Stimulated activated naive CD4-positive, alpha-beta T cell (primary cell): ENCODE measurements at regions not wholly inside any gene's neighbourhood (a gene's known extent, or its start where the extent isn't known, plus 50 kb on each side); places are given as distances from the start of the nearest gene placed in this dataset.
A peak's percentile ranks its signal among the peaks of the same experiment; 100 is the strongest.
"Not testable (repeated sequence)": the region's sequence is repeated elsewhere in the genome, so short reads cannot be mapped to it uniquely, and the experiment has no call there.

Experiments used
- DNase-seq, 6 experiments: peaks; one replicate each; lab custom pipeline; 2025; lab: John Stamatoyannopoulos, UW

GRCh38 chr4:151561551-151562256 is 152.7 kb downstream of the FHIP1A start:
- DNase-seq, result no peak

- DNase-seq, result peak in 2 of 6 experiments; percentile 9 to 31
These were observed 154.2 kb downstream of the FHIP1A start for GRCh38 chr4:151563194-151563593.

- DNase-seq, result no peak
These were observed 155.3 kb downstream of the FHIP1A start for GRCh38 chr4:151564321-151564720.

DNA sequence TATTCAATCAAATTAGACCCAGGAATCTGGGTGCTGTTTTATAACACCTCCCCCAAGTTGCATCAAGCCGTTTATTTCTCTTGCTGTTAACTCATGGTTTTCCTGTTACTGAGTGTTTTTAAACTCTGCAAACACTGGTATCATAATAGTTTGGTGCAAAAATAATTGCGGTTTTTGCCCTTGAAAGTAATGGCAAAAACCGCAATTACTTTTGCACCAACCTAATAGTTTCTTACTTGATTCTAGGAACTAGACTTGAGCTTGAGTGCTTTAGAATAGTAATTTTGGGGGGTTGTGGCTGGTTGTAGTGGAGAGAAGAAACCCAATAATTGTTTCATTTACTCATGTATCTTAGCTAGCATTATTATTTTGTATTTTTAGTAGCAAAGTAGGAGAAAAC is 156.6 kb downstream of the FHIP1A start:
- DNase-seq, result no peak

GRCh38 chr4:151566053-151566452 is 157.1 kb downstream of the FHIP1A start:
- DNase-seq, result no peak

DNA sequence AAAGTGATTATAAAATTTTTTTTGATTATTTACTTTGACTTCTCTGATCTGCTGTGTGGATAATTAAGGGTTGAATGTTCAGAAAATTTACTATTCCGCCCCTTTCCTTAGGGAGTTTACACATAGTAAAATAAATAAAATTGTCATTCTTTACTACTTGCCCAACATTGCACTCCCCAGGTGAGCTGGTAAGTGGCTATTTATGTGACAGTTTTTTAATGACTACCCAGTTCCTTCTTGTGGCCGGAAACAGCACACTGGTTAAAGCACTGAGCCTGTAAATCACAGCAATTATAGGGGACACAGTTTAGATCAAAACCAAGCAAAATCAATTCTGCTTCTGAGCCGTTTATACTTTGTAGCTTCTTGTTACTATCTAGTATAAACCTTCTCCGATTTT is 158.1 kb downstream of the FHIP1A start:
- DNase-seq, result no peak

GRCh38 chr4:151568966-151569365 is 160.0 kb downstream of the FHIP1A start:
- no peak for DNase-seq

DNA sequence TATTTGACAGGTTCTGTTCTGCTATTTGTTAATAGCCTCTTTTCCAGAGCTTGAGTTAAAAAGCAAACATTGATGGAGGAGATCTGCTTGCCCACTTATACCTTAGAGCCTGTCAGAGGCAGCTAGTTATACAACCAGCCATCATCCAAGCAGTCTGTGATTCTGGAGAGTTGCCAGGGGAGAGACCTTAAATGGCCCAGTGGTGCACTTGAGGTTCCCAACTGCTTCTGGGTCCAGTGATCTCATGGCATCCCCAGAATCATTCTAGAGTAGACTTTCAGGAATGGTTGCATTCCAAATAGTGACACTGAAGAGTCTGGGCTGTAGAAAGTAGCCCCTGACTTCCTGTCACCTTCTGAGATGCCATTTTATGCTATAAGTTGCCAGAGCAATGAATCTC is 160.7 kb downstream of the FHIP1A start:
- no peak for DNase-seq

DNA sequence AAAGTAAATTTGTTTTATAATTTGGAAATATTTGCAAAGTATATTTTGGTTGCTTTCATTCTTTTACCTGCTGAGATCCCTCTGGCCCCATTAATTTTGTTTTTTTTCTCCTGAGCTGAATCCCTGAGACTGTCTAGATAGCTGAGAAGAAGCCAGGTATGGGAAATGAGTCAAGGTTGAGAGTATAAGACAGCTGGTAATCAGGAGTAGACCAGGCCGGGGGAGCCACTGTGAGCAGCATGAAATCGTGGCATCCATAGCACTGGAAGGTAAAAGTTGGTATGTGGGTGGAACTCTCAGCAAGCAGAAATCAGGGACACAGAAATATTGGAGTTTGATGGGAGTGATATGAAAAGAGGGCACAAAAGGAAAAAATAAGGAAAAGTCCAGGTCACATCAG is 164.5 kb downstream of the FHIP1A start:
- no peak for DNase-seq

- DNase-seq, result no peak
These were observed 165.0 kb downstream of the FHIP1A start for GRCh38 chr4:151573945-151574344.

DNA sequence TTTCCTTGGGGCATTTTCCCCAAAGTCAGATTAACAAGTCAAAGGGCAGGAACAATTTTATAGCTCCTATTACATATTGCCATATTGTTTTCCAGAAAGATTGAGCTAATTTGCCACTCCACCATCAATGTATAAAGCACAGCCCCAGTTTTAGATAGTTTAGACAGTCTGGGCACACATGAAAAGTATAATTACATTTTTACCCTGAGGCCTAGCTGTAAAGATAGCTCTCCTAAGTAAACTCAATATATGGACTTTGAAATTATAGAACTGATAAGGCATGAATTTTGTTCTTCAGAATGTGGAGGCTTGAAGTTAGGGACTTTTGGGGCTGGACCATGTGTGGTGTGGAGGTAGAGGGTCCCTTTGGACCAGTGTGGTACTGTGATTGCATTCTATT is 166.0 kb downstream of the FHIP1A start:
- DNase-seq, result no peak

DNA sequence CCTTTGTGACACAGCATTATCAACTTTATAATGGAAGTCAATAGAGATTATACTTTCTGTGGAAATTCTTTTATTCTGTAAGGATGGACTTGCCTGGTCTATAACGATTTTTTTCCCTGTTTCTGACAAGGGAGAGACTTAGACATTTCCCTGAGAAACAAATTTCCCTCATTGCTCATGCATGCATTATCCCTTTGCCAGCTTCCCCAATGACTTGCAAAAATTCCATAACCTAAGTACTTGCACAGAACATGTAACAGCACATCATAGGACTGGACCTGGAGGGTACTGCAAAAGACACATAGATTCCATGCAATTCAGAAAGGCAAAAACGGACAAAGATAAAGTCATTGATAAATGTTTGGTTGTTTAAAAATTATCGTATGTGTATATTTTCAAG is 166.7 kb downstream of the FHIP1A start:
- no peak for DNase-seq

DNA sequence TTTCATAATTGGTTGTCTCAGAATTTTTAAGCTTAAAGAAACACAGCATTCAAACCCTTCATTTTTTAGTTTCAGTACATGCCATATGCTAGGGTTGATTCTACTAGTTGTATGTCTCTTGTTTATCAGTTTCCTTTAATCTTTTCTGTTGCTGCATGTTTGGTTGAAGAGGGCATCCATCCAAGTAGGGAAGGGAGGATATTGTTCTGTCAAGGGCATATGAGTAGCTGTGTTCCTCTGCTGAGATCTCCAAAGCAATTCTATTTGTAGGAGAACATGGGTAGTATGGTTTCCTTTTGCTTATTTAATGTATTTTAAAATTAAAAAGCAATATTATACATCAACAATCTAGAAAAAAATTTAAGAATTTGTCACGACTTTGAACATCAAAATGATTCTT is 167.7 kb downstream of the FHIP1A start:
- no peak for DNase-seq

DNA sequence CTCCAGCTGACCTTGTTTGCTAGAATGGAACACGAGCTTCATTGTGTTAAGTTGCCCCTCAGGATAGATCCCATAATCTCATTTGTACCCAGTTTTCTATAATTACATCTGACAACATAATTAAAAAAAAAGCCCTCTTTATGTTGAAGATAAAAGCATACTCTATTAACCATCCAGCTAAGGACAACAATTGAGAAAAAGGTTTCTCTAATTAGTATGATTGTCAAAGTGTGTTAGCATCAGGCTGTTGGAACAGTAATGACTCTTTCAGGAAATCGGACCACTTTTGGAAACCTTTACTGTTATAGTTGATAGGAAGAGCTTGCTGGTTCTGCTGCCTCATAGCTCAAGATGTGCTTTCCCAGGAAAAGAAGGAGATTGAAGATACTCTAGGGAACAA is 172.6 kb downstream of the FHIP1A start:
- DNase-seq, result no peak

GRCh38 chr4:151582098-151582497 is 173.1 kb downstream of the FHIP1A start:
- no peak for DNase-seq

DNA sequence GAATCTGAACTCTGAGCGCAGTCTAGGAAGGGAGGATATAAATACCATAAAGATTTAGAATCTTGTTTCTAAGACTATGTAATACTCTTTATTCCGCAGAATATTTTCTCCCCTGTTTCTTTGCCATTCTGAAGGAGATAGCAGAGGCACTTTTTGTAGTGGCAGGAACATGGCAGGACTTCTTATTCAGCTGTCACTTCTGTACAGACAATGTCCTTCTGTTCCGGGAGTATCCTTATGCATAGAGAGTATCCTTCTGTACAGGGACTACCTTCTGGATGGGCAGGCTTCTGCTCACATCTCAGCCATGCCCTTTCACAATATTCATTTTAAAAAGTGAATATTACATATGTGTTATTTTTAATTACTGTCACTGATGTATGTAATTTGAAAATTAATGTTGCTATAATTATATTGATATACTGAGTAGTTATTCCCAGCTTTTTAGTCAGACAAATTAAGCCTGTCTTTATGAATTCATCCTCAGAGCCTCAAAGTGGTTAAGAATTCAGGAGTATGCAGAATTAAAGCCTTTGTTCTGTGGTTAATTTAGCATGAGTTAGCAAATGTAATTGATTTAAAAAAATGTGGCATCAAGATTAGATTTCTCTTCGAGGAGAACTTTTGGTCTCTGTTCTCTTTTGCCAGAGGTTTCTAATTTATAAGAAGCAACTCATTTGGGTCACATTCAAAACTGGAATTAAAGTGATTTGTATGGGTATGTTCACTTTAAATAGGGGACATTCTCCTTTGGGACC is 174.4 kb downstream of the FHIP1A start:
- DNase-seq, result no peak

GRCh38 chr4:151584101-151584500 is 175.1 kb downstream of the FHIP1A start:
- no peak for DNase-seq

- DNase-seq, result not testable (repeated sequence)
These were observed 165.2 kb downstream of the GATB start for GRCh38 chr4:151595629-151596028.

- DNase-seq, result not testable (repeated sequence)
These were observed 163.1 kb downstream of the GATB start for GRCh38 chr4:151597691-151598090.

GRCh38 chr4:151599863-151600262 is 160.9 kb downstream of the GATB start:
- DNase-seq, result no peak

- DNase-seq, result no peak
These were observed 160.4 kb downstream of the GATB start for GRCh38 chr4:151600432-151600831.

DNA sequence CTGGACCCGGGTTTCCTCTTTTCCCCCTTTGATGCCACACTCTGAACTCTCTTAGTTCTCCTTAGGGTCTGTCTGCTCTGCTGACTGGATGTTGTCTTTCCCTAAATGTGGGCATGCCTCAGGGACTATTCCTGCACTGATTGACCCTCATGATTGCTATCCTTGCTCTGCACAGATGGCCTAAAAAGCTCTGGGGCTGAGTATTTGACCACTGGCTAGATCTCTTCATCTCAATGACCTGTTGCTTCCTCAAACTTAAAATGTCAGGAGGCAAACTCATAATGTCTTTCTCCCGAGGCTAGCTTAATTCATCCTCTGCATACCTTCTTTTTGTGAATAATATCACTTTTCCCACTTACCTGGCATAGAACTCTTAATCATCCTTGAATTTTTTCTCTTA is 157.4 kb downstream of the GATB start:
- no peak for DNase-seq

DNA sequence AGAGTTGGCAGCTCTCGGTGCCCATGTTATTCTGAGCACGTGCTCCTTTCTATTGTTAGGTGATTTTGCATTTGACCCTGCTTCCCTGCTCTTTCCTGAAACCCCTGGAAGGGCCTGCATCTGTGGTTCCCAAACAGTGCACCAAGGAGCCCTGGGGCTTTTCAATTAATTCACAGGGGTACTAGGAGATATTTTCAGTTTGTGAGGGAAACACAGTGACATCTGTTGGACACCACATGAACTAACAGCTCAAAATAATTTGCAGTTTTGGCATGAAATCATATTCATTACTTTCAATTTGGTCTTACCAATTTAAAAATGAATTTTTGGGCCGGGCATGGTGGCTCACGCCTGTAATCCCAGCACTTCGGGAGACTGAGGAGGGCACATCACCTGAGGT is 156.6 kb downstream of the GATB start:
- DNase-seq, result no peak

DNA sequence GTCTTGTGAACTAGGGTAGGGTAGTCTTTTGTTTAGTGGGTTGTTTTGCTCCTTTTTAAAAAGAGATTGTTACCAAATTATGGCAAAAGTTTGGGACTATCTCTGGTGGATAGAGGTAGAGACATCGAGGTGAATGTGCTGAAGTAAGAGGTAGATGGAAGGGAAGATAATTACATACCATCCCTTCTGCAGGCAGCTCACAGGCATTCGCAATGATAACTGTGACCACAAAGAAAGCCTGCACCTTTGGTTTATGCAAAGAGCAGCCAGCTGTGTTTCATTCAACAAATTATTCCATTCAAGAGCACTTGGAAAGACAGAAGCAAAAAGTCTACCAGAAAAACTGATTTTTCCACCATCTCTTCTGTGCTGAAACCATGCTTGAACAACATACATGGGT is 155.6 kb downstream of the GATB start:
- no peak for DNase-seq
